Fibroblast of the aortic adventitia (primary cell): ENCODE measurements at regions not wholly inside any gene's neighbourhood (a gene's known extent, or its start where the extent isn't known, plus 50 kb on each side); places are given as distances from the start of the nearest gene placed in this dataset.

Experiments used
- DNase-seq: peaks from one replicate; pipeline ENCODE4 v3.0.0-alpha.2; 2010; ENCODE audit warnings: low read depth
- H3K4me3 ChIP-seq: 2 replicates; pipeline ENCODE4 v1.5.1; 2011; ENCODE audit warnings: low read depth, mild to moderate bottlenecking, control low read depth, low read length, moderate library complexity
- CTCF ChIP-seq: IDR thresholded peaks from 2 replicates; pipeline ENCODE4 v1.5.1; 2011; ENCODE audit warnings: mild to moderate bottlenecking, low read length, control low read depth, inconsistent platforms; ENCODE audit not compliant: insufficient read depth

GRCh38 chr17:77420804-77421629 is 280.2 kb downstream of the SEC14L1 start:
- H3K4me3 ChIP-seq: no peak overlapping the region
- no peak for TF ChIP-seq CTCF
- peak; percentile 38 for DNase-seq

GRCh38 chr17:77421630-77421972 is 280.8 kb downstream of the SEC14L1 start:
- TF ChIP-seq CTCF: no peak
- H3K4me3 ChIP-seq: no peak overlapping the region
- no peak for DNase-seq

- TF ChIP-seq CTCF: no peak
- H3K4me3 ChIP-seq: no peak overlapping the region
- no peak for DNase-seq
These were observed 281.5 kb downstream of the SEC14L1 start for GRCh38 chr17:77422104-77422747.

- no peak for TF ChIP-seq CTCF
- no peak overlapping the region for H3K4me3 ChIP-seq
- no peak for DNase-seq
These were observed 282.0 kb downstream of the SEC14L1 start for GRCh38 chr17:77422748-77423113.

GRCh38 chr17:77423589-77424451 is 283.1 kb downstream of the SEC14L1 start:
- no peak for TF ChIP-seq CTCF
- peak; percentile 99 for DNase-seq
- no peak overlapping the region for H3K4me3 ChIP-seq

GRCh38 chr17:77424585-77425344 is 284.0 kb downstream of the SEC14L1 start:
- DNase-seq: peak; percentile 86
- no peak overlapping the region for H3K4me3 ChIP-seq
- no peak for TF ChIP-seq CTCF
